ENCODE measurements at regions not wholly inside any gene's neighbourhood (a gene's known extent, or its start where the extent isn't known, plus 50 kb on each side); places are given as distances from the start of the nearest gene placed in this dataset.

GRCh38 chr6:21710908-21711627 is 117.5 kb downstream of the SOX4 start:
- TF ChIP-seq EZH2 (IDR thresholded peaks at IDR 0.05; ENCODE audit: borderline replicate concordance, low read depth, low read length, severe bottlenecking) (no peak), CTCF (IDR thresholded peaks at IDR 0.05; ENCODE audit: extremely low read depth in 1 of 2, insufficient read depth in 1 of 2, low read depth in 1 of 2, low read length in 2 of 2) (no peak), POLR2A (IDR thresholded peaks at IDR 0.05; ENCODE audit: low read depth, low read length) (no peak), MYC (IDR thresholded peaks at IDR 0.05; ENCODE audit: low read depth, low read length) (no peak), MAX (IDR thresholded peaks at IDR 0.05; ENCODE audit: insufficient read depth, insufficient read length) (no peak), FOS (IDR thresholded peaks at IDR 0.05; ENCODE audit: borderline replicate concordance, insufficient read depth, low read length) (no peak), POLR2AphosphoS5 (IDR thresholded peaks at IDR 0.05; ENCODE audit: insufficient read depth, low read depth, low read length) (no peak), JUN (IDR thresholded peaks at IDR 0.05; ENCODE audit: borderline replicate concordance, insufficient read depth, insufficient read length, low read depth) (no peak)

All from endothelial cell of umbilical vein (primary cell).